ENCODE measurements at regions not wholly inside any gene's neighbourhood (a gene's known extent, or its start where the extent isn't known, plus 50 kb on each side); places are given as distances from the start of the nearest gene placed in this dataset.

- DNase-seq (ENCODE audit: low read depth), result no peak
Observed at GRCh38 chr1:108050911-108051629, 86.1 kb upstream of the VAV3 start.

GRCh38 chr1:108050158-108050557 lies 85.2 kb upstream of the VAV3 start:
- DNase-seq (ENCODE audit: low read depth), result no peak

- DNase-seq (ENCODE audit: low read depth), result peak; percentile 94
Observed at GRCh38 chr1:108049178-108049819, 84.3 kb upstream of the VAV3 start.

- no peak for DNase-seq (ENCODE audit: low read depth)
Observed at GRCh38 chr1:108048301-108049177, 83.6 kb upstream of the VAV3 start.

- DNase-seq (ENCODE audit: low read depth), result no peak
Observed at GRCh38 chr1:108047085-108047484, 82.1 kb upstream of the VAV3 start.

GRCh38 chr1:108046026-108046425 lies 81.0 kb upstream of the VAV3 start:
- peak; percentile 75 for DNase-seq (ENCODE audit: low read depth)

GRCh38 chr1:108045460-108045859 lies 80.5 kb upstream of the VAV3 start:
- no peak for DNase-seq (ENCODE audit: low read depth)

- DNase-seq (ENCODE audit: low read depth), result no peak
Observed at GRCh38 chr1:108044318-108044717, 79.3 kb upstream of the VAV3 start.

- DNase-seq (ENCODE audit: low read depth), result no peak
Observed at GRCh38 chr1:108043707-108044106, 78.7 kb upstream of the VAV3 start.

GRCh38 chr1:108042610-108043009 lies 77.6 kb upstream of the VAV3 start:
- DNase-seq (ENCODE audit: low read depth), result no peak

- peak; percentile 82 for DNase-seq (ENCODE audit: low read depth)
Observed at GRCh38 chr1:108041360-108042142, 76.6 kb upstream of the VAV3 start.

GRCh38 chr1:108038653-108039236 lies 73.8 kb upstream of the VAV3 start:
- no peak for DNase-seq (ENCODE audit: low read depth)

- peak; percentile 96 for DNase-seq (ENCODE audit: low read depth)
Observed at GRCh38 chr1:108036796-108037562, 72.0 kb upstream of the VAV3 start.

GRCh38 chr1:108034396-108034795 lies 69.4 kb upstream of the VAV3 start:
- no peak for DNase-seq (ENCODE audit: low read depth)

GRCh38 chr1:108033550-108033951 lies 68.6 kb upstream of the VAV3 start:
- no peak for DNase-seq (ENCODE audit: low read depth)

- DNase-seq (ENCODE audit: low read depth), result no peak
Observed at GRCh38 chr1:108028841-108029388, 63.9 kb upstream of the VAV3 start.

GRCh38 chr1:108027389-108027788 lies 62.4 kb upstream of the VAV3 start:
- no peak for DNase-seq (ENCODE audit: low read depth)

- peak; percentile 45 for DNase-seq (ENCODE audit: low read depth)
Observed at GRCh38 chr1:108017698-108018097, 52.7 kb upstream of the VAV3 start.

- peak; percentile 90 for DNase-seq (ENCODE audit: low read depth)
Observed at GRCh38 chr1:108016451-108016920, 51.5 kb upstream of the VAV3 start.

All from renal cortical epithelial cell (primary cell).